ENCODE measurements at regions not wholly inside any gene's neighbourhood (a gene's known extent, or its start where the extent isn't known, plus 50 kb on each side); places are given as distances from the start of the nearest gene placed in this dataset.

DNA sequence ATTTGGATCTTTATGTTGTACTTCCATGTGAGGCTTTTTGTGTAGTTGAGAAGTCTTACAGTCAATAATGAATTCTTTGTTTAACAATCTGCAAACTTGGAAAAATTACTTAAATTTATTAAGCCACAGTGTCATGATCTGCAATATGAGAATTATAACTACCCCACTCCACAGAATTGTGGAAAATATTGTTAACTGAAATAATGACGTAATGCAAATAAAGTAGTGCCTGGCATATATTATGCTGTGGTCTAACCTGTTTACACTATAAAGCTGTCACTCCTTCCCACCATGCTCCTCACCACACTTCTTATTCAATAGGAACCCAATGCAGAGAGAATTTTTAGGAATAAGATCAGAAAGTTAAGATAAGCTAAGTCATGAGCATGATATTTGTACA is 632.1 kb upstream of the GALNTL6 start:
- no peak for DNase-seq (ENCODE audit: low read depth in 1 of 2, low spot score in 1 of 2)

DNA sequence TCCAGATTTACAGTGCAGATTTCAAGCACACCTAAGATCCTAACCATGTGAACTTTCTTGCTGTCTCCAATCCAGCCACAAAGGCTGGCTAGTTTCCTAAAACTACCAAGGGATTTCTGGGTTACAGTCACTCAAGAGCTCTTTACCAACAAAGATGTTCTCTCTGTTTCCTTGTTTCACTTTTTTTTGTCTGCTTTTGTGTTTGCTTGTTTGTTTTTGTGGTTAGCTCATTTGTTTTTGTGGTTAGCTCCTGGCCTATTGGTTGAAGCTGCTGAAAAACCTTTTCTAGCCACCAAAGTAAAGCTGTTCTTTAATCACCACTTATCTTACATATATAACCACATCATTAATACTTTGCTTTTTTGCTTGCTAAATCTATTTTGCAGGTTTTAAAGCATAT is 642.5 kb upstream of the GALNTL6 start:
- no peak for DNase-seq (ENCODE audit: low read depth in 1 of 2, low spot score in 1 of 2)

DNA sequence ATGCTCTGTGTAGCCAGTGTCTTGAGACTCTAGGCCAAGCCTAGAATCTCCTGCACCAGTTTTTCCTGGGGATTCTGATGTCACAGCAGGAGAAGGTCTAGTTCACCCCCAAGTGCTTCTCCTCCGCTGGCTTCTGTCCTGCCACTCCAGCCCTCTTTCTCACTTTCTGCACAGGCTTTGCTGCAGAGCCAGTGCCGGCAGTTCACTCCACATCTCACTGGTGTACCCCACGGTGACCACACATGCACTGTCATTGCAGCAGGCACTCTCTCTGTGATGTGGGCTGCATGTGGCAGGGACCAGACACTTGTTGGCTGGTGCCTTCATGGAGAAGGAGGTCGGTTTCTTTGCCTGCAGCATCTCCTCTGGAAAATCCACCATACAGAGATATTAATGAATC is 643.8 kb upstream of the GALNTL6 start:
- DNase-seq (ENCODE audit: low read depth in 1 of 2, low spot score in 1 of 2) = no peak

DNA sequence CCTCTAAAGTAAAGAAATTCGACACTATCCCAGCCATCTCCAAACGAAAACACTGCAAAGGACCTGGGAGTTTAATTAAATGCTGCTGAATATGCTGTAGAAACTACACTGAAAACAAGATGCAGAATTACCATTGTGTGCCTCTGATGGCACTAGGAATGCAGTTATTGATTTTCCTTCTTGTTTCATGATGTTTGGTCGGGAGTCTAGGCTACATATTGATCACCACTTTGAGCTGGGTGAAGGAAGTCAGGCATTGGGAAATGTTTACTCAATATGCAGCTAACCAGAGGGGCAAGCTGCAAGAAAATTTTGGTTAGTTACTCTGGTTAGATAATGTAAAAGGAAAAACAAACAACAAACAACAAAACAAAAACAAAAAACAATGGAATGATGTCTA is 650.7 kb upstream of the GALNTL6 start:
- DNase-seq (ENCODE audit: low read depth in 1 of 2, low spot score in 1 of 2) = no peak

DNA sequence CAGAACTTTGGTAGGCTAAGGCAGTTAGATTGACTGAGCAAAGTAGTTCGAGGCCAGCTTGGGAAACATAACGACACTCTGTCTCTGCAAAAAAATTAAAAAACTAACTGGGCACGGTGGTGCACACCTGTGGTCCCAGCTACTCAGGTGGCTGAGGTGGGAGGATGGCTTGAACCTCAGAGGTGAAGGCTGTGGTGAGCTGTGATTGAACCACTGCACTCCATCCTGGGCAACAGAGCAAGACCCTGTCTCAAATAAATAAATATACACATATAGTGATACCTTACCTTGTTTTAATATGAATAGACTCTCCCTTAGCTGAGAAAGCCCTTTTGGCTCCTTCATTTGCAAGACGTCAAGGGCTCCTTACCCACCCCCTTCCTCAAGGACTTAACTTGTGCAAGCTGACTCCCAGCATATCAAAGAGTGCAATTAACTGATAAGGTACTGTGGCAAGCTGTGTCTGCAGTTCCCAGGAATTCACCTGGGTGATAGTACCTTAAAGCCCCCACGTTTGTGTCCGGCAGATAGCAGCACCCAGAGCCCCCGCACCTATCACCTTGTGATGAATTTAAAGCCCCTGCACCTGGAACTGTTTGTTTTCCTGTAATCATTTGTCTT is 655.6 kb upstream of the GALNTL6 start:
- no peak for DNase-seq (ENCODE audit: low read depth in 1 of 2, low spot score in 1 of 2)

DNA sequence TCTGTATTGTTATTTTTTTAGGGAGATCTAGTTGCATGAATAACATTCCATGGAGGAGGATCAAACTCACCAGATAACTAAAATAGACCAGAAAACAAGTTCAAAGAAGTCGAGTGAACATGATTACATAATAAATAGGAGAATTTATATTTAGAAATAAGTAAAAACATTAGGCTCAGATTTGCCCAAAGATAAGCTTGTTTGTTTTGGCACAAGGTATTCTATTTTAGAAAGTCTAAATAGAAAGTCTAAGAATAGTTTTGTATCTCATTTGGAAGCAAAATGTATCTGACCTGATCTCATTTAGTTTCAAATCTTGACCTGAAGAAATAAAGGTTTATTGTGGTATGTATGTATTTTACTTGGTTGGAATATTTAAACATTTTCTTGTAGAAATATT is 670.6 kb upstream of the GALNTL6 start:
- DNase-seq (ENCODE audit: low read depth in 1 of 2, low spot score in 1 of 2) = no peak

DNA sequence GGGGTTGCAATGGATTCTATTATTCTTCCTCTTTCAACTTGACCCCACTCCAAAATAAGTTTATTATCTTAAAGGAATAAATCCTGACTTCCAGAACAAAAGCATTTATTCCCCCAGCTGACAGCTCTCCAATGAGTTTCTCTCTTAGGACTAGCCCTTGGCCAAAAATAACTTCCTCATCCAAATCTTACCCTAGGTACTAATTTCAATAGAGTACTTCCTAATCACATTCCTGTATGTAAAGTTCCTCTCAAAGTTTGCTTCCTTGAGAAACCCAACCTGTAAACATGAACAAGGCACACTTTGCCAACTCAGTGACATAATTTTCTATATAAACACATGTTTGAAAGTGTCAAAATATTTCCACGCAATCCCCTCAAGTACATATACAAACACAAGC is 671.2 kb upstream of the GALNTL6 start:
- no peak for DNase-seq (ENCODE audit: low read depth in 1 of 2, low spot score in 1 of 2)

DNA sequence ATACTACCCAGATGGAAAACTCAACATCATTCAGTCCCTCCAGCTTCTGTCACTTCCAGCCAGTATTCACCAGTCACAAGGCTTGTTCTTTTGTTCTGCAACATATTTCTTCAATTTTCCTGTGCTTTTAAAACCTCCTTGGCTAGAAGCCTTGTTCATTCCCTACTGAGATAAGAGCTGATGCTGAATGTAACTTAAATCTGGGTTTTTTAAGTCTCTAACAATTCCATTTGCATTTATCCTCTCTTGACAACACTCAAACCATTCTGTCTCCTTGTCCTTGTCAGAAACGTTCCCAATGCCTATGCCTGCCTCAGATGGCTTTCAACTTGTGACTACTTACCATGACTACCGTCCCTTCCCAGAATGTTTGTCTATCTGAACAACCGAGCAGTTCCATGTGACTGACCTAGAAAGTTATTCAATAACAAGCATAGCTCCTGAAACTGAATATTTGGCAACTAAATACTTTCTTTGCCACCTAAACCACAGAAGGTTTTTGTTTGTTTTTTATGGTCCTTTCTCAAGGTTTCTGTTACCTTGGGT is 682.9 kb upstream of the GALNTL6 start:
- DNase-seq (ENCODE audit: low read depth in 1 of 2, low spot score in 1 of 2) = no peak

DNA sequence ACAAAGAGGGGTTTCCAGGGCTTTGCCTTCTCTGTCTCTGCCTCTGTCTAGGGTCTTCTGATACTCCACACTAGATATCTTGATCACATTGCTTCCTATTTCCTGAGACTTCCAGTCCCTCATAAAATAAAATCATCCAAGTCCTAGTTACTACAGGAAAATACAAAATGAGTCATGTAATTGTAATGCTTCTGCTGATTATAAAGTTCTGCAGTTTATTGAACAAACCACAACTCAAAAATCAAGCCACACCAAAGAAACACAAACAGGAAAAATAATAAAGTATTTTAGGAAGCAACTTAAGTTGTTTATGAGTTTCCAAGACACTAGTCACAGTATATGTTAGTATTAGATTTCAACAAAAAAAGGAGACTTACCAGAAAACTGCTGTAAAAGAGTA is 695.1 kb upstream of the GALNTL6 start:
- no peak for DNase-seq (ENCODE audit: low read depth in 1 of 2, low spot score in 1 of 2)

DNA sequence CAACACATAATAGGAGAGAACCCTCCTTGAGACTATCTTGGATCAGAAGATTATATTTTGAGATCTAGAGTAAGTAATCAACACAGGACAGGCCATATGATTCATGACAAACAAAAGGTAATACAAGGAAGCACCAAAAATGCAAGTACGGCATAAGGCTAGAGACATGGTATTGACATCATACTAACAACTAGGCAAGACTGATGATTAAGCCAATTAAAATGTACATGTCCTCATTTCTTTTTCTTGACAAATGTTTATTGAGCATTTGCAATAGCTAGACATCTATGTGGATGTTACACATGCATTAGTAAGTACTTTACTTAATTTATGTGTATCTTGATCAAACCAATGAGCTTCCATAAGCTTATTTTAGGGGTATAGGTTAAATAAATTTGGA is 695.7 kb upstream of the GALNTL6 start:
- DNase-seq (ENCODE audit: low read depth in 1 of 2, low spot score in 1 of 2) = no peak

DNA sequence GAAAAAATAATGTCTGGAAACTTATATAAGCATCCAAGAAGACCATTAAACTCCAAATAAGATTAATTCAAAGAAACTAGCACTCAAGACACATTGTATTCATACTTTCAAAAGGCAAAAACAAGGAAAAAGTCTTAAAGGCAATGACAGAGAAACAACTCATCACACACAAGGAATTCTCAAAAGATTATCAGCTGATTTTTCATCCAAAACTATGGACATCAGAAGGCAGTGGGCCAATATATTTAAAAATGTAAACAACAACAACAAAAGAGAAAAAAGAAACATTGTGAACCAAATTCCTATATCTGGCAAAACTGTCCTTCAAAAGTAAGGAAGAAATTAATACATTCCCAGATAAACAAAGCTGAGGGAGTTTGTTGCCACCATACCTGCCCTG is 711.4 kb upstream of the GALNTL6 start:
- DNase-seq (ENCODE audit: low read depth in 1 of 2, low spot score in 1 of 2) = no peak

DNA sequence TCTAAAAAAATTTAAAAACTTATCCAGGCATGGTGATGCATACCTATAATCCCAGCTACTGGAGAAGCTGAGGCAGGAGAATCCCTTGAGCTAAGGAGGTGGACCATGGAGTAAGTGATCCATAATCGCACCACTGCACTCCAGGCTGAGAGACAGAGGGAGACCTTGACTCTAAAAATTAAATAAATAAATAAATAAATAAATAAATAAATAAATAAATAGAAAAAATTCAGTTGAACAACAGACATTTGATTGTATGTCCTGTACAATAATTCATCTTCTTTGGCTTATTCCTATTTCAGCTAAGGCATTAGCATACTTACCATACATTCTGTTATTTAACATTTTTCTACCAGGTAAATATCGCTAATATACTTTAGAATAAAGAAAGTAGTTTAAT is 726.1 kb upstream of the GALNTL6 start:
- no peak for DNase-seq (ENCODE audit: low read depth in 1 of 2, low spot score in 1 of 2)

DNA sequence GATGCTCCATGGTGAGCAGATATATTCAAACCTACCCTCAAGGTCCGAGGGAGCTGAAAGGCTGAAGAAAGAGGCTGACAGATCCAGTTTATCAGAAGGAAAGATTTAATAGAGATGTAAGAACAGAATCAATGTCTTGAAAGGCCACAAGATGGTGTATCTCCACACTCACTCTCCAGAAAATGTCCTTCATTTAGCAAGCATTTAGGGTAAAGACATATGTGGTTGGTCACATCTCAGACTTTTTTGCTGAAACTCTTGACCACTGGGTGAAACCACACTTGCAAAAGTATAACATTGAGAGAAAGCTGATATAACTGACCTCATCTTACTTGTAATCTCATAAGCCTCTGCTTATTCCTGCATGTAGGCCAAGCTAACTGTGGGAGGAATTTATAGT is 745.8 kb upstream of the GALNTL6 start:
- no peak for DNase-seq (ENCODE audit: low read depth in 1 of 2, low spot score in 1 of 2)

DNA sequence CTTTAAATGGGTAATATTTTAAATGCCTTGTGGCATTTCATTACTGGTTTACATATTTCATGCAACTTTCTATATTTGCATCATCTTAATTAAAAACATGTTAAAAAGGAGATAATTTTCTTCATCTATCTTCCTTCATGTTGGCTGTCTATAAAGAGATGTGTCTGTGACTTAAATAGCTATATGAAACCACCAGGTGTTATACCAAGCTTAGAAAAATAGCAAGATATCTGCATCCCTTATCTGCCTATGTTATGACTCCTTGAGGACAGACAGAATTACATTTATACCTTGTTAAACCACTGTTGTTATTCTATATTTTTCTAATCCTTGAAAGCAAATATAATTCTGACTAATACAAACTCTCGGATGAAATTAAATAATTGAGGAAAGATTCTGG is 763.8 kb upstream of the GALNTL6 start:
- no peak for DNase-seq (ENCODE audit: low read depth in 1 of 2, low spot score in 1 of 2)

DNA sequence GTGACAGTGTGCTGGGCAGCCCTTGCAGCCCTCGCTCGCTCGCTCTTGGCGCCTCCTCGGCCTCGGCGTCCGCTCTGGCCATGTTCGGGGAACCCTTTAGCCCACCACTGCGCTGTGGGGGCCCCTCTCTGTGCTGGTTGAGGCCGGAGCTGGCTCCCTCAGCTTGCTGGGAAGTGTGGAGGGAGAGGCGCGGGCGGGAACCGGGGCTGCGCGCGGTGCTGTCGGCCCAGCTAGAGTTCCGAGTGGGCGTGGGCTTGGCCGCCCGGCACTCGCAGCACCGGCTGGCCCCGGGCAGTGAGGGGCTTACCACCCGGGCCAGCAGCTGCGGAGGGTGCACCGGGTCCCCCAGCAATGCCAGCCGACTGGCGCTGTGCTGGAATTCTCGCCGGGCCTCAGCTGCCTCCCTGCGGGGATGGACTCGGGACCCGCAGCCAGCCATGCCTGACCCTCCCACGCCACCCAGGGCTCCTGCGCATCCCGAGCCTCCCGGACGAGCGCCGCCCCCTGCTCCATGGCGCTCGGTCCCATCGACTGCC is 770.1 kb upstream of the GALNTL6 start:
- no peak for DNase-seq (ENCODE audit: low read depth in 1 of 2, low spot score in 1 of 2)

DNA sequence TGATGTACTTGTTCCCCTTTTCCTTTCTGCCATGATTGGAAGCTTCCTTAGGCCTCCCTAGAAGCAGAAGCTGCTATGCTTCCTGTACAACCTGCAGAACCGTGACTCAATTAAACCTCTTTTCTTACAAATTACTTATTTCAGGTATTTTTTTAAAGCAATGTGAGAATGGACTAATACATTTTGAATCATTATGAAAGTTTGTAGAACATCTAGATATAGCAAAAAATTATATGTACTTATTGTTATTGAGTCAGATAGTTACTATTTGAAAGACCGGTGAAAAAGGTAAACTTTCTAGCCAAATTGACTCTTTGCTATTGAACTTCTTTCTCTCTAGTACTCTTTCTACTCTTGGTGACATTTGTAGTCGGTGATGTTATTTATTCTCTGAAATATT is 777.3 kb upstream of the GALNTL6 start:
- DNase-seq (ENCODE audit: low read depth in 1 of 2, low spot score in 1 of 2) = no peak

DNA sequence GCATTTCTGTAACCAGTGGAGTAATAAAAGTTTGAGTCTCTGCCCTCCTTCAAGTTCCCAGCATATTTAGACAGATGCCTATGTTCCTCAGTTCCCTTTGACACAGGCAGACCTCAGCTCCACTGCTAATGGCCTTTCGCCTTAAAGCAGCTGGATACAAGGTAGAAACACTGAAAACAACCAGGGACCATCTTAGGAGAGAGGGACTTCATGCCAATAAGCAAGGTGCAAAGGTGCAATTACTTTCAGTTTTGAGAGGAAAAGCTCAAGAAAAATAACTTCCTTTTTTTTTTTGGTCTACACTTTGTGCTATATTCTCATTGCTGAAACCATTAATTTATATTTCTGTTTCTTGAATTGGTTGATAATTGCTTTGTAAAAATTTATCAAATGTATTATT is 781.9 kb upstream of the GALNTL6 start:
- DNase-seq (ENCODE audit: low read depth in 1 of 2, low spot score in 1 of 2) = no peak

DNA sequence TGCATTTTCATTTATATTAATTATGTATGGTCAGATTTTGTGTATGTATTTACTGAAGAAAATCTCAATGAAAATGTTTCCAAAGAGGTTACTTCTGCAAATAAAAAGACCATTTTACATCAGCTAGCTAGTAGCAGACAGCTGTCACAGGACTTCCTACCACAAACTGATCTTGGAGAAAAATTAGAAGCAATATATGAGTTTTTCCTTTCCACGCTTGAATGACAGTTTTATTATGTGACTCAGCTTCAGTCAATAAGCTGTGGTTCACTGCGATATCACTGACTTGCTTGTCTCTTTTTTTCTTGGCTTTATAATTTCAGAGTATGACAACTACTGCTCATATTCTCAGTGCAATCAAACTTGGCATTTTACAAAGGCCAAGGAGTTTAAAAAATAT is 787.4 kb upstream of the GALNTL6 start:
- no peak for DNase-seq (ENCODE audit: low read depth in 1 of 2, low spot score in 1 of 2)

DNA sequence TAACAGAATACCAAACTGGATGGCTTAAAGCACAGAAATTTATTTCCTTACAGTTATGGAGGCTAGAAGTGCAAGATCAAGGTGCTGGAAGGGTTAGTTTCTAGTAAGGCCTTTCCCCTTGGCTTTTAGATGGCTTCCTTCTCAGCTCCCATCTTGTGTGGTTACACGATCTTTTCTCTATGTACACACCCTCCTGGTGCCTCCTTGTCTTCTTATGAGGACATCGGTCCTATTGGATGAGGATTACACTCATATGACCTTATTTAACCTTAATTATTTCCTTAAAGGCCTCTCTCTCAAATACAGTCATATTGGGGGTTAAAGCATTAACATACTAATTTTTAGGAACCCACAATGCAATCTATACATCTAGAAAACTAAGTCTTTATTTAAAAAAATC is 787.9 kb upstream of the GALNTL6 start:
- DNase-seq (ENCODE audit: low read depth in 1 of 2, low spot score in 1 of 2) = no peak

DNA sequence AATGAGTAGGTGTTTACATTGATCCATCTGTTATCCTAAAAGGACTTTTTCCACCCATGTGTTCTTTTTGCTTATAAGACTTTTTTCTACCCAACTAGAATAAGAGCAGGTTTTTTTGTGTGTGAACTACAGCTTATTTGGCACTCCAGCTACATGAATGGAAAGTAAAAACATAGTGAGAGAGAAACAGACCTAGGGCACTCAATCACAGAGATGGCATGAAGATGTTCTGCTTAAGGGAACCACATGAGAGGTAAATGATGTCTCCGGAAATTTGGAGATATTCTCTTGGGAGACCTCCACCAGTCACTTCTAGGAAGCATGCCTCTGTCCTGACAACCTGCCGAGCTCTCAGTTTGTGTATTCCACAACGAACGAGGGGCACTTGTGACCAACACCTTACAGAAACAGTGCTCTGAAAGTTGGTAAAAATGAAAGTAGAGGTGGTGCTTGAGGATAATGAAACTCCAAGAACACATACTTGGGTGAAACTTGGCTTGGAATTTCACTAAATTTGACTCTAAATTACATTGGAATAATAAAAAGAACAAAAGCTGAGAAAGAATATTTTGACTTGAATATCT is 788.4 kb upstream of the GALNTL6 start:
- DNase-seq (ENCODE audit: low read depth in 1 of 2, low spot score in 1 of 2) = no peak

DNA sequence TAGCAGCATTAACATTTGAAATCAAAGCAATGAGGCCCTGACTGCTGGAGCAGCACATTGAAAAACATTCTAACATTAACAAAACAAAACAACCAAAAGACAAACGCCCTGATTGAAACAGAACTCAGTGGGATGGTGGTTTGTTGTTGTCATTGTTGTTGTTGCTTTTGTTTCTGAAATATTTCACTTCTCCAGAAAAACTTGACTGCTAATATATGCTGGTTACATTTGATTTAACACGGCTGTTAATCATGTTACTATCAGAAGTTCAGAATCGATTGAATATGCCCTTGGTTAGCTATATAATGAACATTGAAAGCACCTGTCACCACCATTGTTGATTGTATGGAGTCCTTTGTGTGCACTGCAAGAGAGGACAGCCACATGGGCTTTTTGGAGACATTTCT is 790.4 kb upstream of the GALNTL6 start:
- no peak for DNase-seq (ENCODE audit: low read depth in 1 of 2, low spot score in 1 of 2)

DNA sequence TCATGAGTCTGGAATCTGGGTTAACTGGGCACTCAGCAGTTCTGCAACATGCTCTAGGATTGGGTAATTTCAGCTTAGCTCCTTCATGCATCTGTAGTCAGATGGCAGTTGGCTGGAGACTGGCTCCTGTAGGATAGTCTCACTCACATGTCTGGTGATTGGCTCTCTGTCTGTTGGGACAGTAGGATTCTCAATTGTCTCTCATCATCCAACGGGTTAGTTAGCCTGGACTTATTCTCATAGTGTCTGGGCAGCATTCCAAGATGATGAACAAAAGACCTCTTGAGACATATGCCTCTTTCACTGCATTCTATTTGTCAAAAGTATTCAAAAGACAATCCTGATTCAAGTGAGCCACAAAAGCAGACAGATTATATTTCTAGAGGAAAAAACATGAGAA is 795.6 kb upstream of the GALNTL6 start:
- DNase-seq (ENCODE audit: low read depth in 1 of 2, low spot score in 1 of 2) = no peak

DNA sequence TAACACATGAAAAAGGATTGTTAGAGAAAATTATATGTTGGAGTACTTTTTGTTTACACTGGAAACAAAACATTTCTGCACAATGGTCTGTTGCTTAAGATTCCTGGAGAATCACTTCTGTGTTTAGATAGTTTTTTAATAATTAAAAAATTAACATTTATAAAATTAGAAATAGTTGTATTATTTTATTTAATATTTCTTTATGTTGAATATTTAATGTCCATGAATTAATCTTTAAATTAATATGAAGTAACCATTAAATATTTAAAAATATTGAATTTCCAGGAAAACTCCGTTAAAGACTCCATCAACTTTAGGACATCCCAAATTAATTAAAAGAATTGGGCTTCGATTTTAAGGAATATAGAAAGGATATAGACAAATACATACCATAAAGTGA is 797.1 kb upstream of the GALNTL6 start:
- DNase-seq (ENCODE audit: low read depth in 1 of 2, low spot score in 1 of 2) = no peak
